Right atrium auricular region (tissue), 2 donors: ENCODE measurements at regions not wholly inside any gene's neighbourhood (a gene's known extent, or its start where the extent isn't known, plus 50 kb on each side); places are given as distances from the start of the nearest gene placed in this dataset.

Experiments used
- DNase-seq: peaks from one replicate; pipeline ENCODE4 v3.0.0-alpha.2; 2019; ENCODE audit warnings: low spot score
- H3K27ac ChIP-seq, 2 donors: fragments of 200-600 bp; sonication (generic); 1 replicate in 1 of 2; 2 replicates in 1 of 2; pipeline ENCODE4 v1.5.1; 2016 to 2019
- H3K27me3 ChIP-seq, 2 donors: fragments of 200-600 bp; sonication (generic); one replicate each; pipeline versions ENCODE4 v1.5.1 to v1.6.0; 2017 to 2019
- H3K36me3 ChIP-seq: fragments of 200-600 bp; sonication (generic); one replicate; pipeline ENCODE4 v1.5.1; 2016
- H3K4me1 ChIP-seq, 2 donors: fragments of 200-600 bp; sonication (generic); one replicate each; pipeline versions ENCODE4 v1.5.1 to v1.6.0; 2017 to 2019
- H3K4me3 ChIP-seq, 2 donors: fragments of 200-600 bp; sonication (generic); 1 replicate in 1 of 2; 2 replicates in 1 of 2; pipeline ENCODE4 v1.5.1; 2017 to 2019; ENCODE audit warnings: mild to moderate bottlenecking in 1 of 2, moderate library complexity in 1 of 2
- H3K9me3 ChIP-seq, 2 donors: fragments of 200-600 bp; sonication (generic); one replicate each; pipeline ENCODE4 v1.5.1; 2019
- CTCF ChIP-seq, 2 donors: fragments of 200-600 bp; sonication (generic); IDR thresholded peaks; one replicate each; pipeline ENCODE4 v1.5.1; 2019; ENCODE audit warnings: antibody characterized with exemption in 2 of 2

- H3K4me1 ChIP-seq = no peaks in the 10 kb centered on the region
- no peak for DNase-seq
- H3K9me3 ChIP-seq = no peaks in the 10 kb centered on the region
- no peaks in the 10 kb centered on the region for H3K27me3 ChIP-seq
- H3K36me3 ChIP-seq = no peaks in the 10 kb centered on the region
- no peak overlapping the region for H3K27ac ChIP-seq
- no peak for TF ChIP-seq CTCF (IDR thresholded peaks at IDR 0.05)
- no peak overlapping the region for H3K4me3 ChIP-seq
Observed at GRCh38 chrX:12010436-12010835, 127.8 kb upstream of the FRMPD4 start.

GRCh38 chrX:12011075-12011474 lies 127.2 kb upstream of the FRMPD4 start:
- TF ChIP-seq CTCF (IDR thresholded peaks at IDR 0.05) = no peak
- H3K27ac ChIP-seq = no peak overlapping the region
- DNase-seq = no peak
- H3K4me1 ChIP-seq = no peaks in the 10 kb centered on the region
- H3K9me3 ChIP-seq = no peaks in the 10 kb centered on the region
- H3K4me3 ChIP-seq = no peak overlapping the region
- H3K27me3 ChIP-seq = no peaks in the 10 kb centered on the region
- H3K36me3 ChIP-seq = no peaks in the 10 kb centered on the region

GRCh38 chrX:12013211-12013618 lies 125.1 kb upstream of the FRMPD4 start:
- H3K9me3 ChIP-seq = no peaks in the 10 kb centered on the region
- no peak for TF ChIP-seq CTCF (IDR thresholded peaks at IDR 0.05)
- H3K27me3 ChIP-seq = no peaks in the 10 kb centered on the region
- H3K4me3 ChIP-seq = no peak overlapping the region
- no peak for DNase-seq
- H3K4me1 ChIP-seq = no peaks in the 10 kb centered on the region
- H3K27ac ChIP-seq = no peak overlapping the region
- no peaks in the 10 kb centered on the region for H3K36me3 ChIP-seq

GRCh38 chrX:12021698-12022097 lies 116.6 kb upstream of the FRMPD4 start:
- Histone ChIP-seq H3K4me1 (peaks cover 0 to 5% of the 10 kb centered on the region in 2 donors), H3K27me3 (no peaks in the 10 kb centered on the region), H3K9me3 (no peaks in the 10 kb centered on the region), H3K36me3 (no peaks in the 10 kb centered on the region), H3K4me3 (no peak overlapping the region), H3K27ac (no peak overlapping the region)
- no peak for TF ChIP-seq CTCF (IDR thresholded peaks at IDR 0.05)
- no peak for DNase-seq

GRCh38 chrX:12026481-12026880 lies 111.8 kb upstream of the FRMPD4 start:
- H3K27ac ChIP-seq = no peak overlapping the region
- H3K27me3 ChIP-seq = no peaks in the 10 kb centered on the region
- no peaks in the 10 kb centered on the region for H3K9me3 ChIP-seq
- peaks cover 0 to 5% of the 10 kb centered on the region in 2 donors for H3K4me1 ChIP-seq
- TF ChIP-seq CTCF (IDR thresholded peaks at IDR 0.05) = no peak
- no peak for DNase-seq
- no peaks in the 10 kb centered on the region for H3K36me3 ChIP-seq
- H3K4me3 ChIP-seq = no peak overlapping the region

GRCh38 chrX:12032082-12032481 lies 106.2 kb upstream of the FRMPD4 start:
- no peak overlapping the region for H3K27ac ChIP-seq
- H3K36me3 ChIP-seq = no peaks in the 10 kb centered on the region
- no peaks in the 10 kb centered on the region for H3K4me1 ChIP-seq
- H3K27me3 ChIP-seq = no peaks in the 10 kb centered on the region
- no peak for TF ChIP-seq CTCF (IDR thresholded peaks at IDR 0.05)
- no peaks in the 10 kb centered on the region for H3K9me3 ChIP-seq
- no peak overlapping the region for H3K4me3 ChIP-seq
- no peak for DNase-seq
